RWPE2 (cell line): ENCODE measurements at regions not wholly inside any gene's neighbourhood (a gene's known extent, or its start where the extent isn't known, plus 50 kb on each side); places are given as distances from the start of the nearest gene placed in this dataset.

Experiments
- ATAC-seq: fragments of 200-7000 bp; cut with Tn5 transposase; 3 replicates; pipeline ENCODE4 v1.9.1; 2021; ENCODE audit warnings: low read depth
- DNase-seq: peaks from one replicate; pipeline ENCODE4 v3.0.0-alpha.2; 2020; ENCODE audit warnings: low spot score
- H3K27ac ChIP-seq: fragments of 450-650 bp; 2 replicates; pipeline ENCODE4 v1.5.1; 2017; ENCODE audit warnings: mild to moderate bottlenecking; ENCODE audit not compliant: poor library complexity, severe bottlenecking
- H3K27me3 ChIP-seq: fragments of 250-450 bp; sonication (Bioruptor Pico); 2 replicates; pipeline ENCODE4 v1.5.1; 2021; ENCODE audit warnings: mild to moderate bottlenecking, moderate library complexity; ENCODE audit not compliant: insufficient read depth, poor library complexity, severe bottlenecking
- H3K36me3 ChIP-seq: fragments of 250-450 bp; sonication (Bioruptor Pico); 2 replicates; pipeline ENCODE4 v1.5.1; 2020; ENCODE audit warnings: low read depth, mild to moderate bottlenecking, moderate library complexity
- H3K4me1 ChIP-seq: fragments of 250-450 bp; sonication (Bioruptor Pico); 2 replicates; pipeline ENCODE4 v1.5.1; 2021; ENCODE audit warnings: mild to moderate bottlenecking, moderate library complexity; ENCODE audit not compliant: insufficient read depth, poor library complexity, severe bottlenecking
- H3K4me3 ChIP-seq: fragments of 250-450 bp; sonication (Bioruptor Pico); 2 replicates; pipeline ENCODE4 v1.5.1; 2021; ENCODE audit warnings: mild to moderate bottlenecking, moderate library complexity; ENCODE audit not compliant: severe bottlenecking
- H3K9me3 ChIP-seq: fragments of 250-450 bp; sonication (Bioruptor Pico); 2 replicates; pipeline ENCODE4 v1.5.1; 2021; ENCODE audit warnings: mild to moderate bottlenecking, moderate library complexity; ENCODE audit not compliant: severe bottlenecking
- CTCF ChIP-seq: fragments of 450-650 bp; IDR thresholded peaks from one replicate; pipeline ENCODE4 v1.5.1; 2017; ENCODE audit warnings: mild to moderate bottlenecking, moderate library complexity; ENCODE audit not compliant: poor library complexity, severe bottlenecking

GRCh38 chr2:122539311-122539710, 783.9 kb downstream of the TSN start:
- no peak for TF ChIP-seq CTCF
- Histone ChIP-seq H3K27ac (no peak overlapping the region), H3K9me3 (no peaks in the 10 kb centered on the region), H3K36me3 (no peaks in the 10 kb centered on the region), H3K4me1 (no peaks in the 10 kb centered on the region), H3K27me3 (no peaks in the 10 kb centered on the region), H3K4me3 (no peak overlapping the region)
- ATAC-seq (no peak), DNase-seq (no peak)

DNA sequence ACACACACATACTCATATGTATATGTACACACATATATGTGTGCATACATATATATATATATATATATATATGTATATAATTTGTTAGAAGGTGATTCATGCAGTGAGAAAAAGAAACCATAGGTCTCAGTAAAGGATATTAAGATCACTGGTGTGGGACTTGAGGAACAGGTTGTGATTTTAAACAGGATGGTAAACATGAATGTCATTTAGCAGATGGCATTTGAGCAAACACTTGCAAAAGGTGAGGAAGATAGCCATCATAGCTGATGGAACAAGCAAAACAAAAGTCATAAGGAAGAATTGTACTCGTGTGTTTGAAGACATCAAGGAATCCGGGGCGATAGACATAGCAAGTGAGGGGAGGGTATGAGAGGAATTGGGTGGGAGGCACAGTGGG, 784.5 kb downstream of the TSN start:
- Histone ChIP-seq H3K4me3 (no peak overlapping the region), H3K9me3 (no peaks in the 10 kb centered on the region), H3K27me3 (no peaks in the 10 kb centered on the region), H3K27ac (no peak overlapping the region), H3K36me3 (no peaks in the 10 kb centered on the region), H3K4me1 (no peaks in the 10 kb centered on the region)
- TF ChIP-seq CTCF, result no peak
- DNase-seq (no peak), ATAC-seq (no peak)

GRCh38 chr2:122542236-122542635, 786.8 kb downstream of the TSN start:
- no peak for TF ChIP-seq CTCF
- no peaks in the 10 kb centered on the region for H3K9me3 ChIP-seq
- DNase-seq, result no peak
- no peak overlapping the region for H3K4me3 ChIP-seq
- no peaks in the 10 kb centered on the region for H3K4me1 ChIP-seq
- ATAC-seq, result no peak
- no peaks in the 10 kb centered on the region for H3K36me3 ChIP-seq
- no peak overlapping the region for H3K27ac ChIP-seq
- no peaks in the 10 kb centered on the region for H3K27me3 ChIP-seq

DNA sequence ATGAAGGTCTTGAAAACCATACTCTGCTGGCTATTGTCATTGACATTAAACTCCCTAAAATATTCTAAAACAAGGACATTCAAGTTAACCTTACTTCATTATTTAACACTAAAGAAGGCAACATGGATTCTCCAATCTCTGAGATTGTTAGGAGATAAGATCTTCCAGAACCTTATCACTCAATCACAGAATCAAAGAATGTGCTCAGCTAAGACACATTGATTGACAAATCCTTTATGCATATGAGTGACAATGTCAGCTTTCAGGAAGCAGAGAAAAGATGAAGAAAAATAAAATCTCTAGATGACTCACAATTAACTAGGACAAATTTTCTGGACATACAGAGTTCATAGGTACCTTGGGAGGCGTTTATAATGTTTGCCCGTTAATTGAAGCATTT, 787.2 kb downstream of the TSN start:
- TF ChIP-seq CTCF, result no peak
- H3K27ac ChIP-seq, result no peak overlapping the region
- H3K36me3 ChIP-seq, result no peaks in the 10 kb centered on the region
- no peak overlapping the region for H3K4me3 ChIP-seq
- no peaks in the 10 kb centered on the region for H3K9me3 ChIP-seq
- ATAC-seq, result no peak
- H3K27me3 ChIP-seq, result no peaks in the 10 kb centered on the region
- no peaks in the 10 kb centered on the region for H3K4me1 ChIP-seq
- no peak for DNase-seq

GRCh38 chr2:122543815-122544214, 788.4 kb downstream of the TSN start:
- H3K4me1 ChIP-seq, result no peaks in the 10 kb centered on the region
- H3K9me3 ChIP-seq, result no peaks in the 10 kb centered on the region
- no peak; the same call in 2 of the 3 replicates for ATAC-seq
- no peak overlapping the region for H3K4me3 ChIP-seq
- no peak for TF ChIP-seq CTCF
- no peak for DNase-seq
- no peak overlapping the region for H3K27ac ChIP-seq
- no peaks in the 10 kb centered on the region for H3K27me3 ChIP-seq
- H3K36me3 ChIP-seq, result no peaks in the 10 kb centered on the region
